ENCODE measurements at regions not wholly inside any gene's neighbourhood (a gene's known extent, or its start where the extent isn't known, plus 50 kb on each side); places are given as distances from the start of the nearest gene placed in this dataset.
A peak's percentile ranks its signal among the peaks of the same experiment; 100 is the strongest.
"Not testable (repeated sequence)": the region's sequence is repeated elsewhere in the genome, so short reads cannot be mapped to it uniquely, and the experiment has no call there.

- DNase-seq, result no peak
These were observed 209.8 kb downstream of the CSNK1G3 start for GRCh38 chr5:123721675-123722276.

GRCh38 chr5:123720955-123721354 is 209.0 kb downstream of the CSNK1G3 start:
- no peak for DNase-seq

- no peak for DNase-seq
These were observed 208.4 kb downstream of the CSNK1G3 start for GRCh38 chr5:123720339-123720738.

- DNase-seq, result no peak
These were observed 207.0 kb downstream of the CSNK1G3 start for GRCh38 chr5:123719004-123719403.

GRCh38 chr5:123718238-123718637 is 206.3 kb downstream of the CSNK1G3 start:
- no peak for DNase-seq

- no peak for DNase-seq
These were observed 205.2 kb downstream of the CSNK1G3 start for GRCh38 chr5:123717139-123717538.

GRCh38 chr5:123710031-123710430 is 198.1 kb downstream of the CSNK1G3 start:
- no peak for DNase-seq

GRCh38 chr5:123709422-123709821 is 197.4 kb downstream of the CSNK1G3 start:
- no peak for DNase-seq

- no peak for DNase-seq
These were observed 196.3 kb downstream of the CSNK1G3 start for GRCh38 chr5:123708074-123708806.

- no peak for DNase-seq
These were observed 194.6 kb downstream of the CSNK1G3 start for GRCh38 chr5:123706531-123706930.

GRCh38 chr5:123705741-123706140 is 193.8 kb downstream of the CSNK1G3 start:
- no peak for DNase-seq

- DNase-seq, result no peak
These were observed 189.7 kb downstream of the CSNK1G3 start for GRCh38 chr5:123701511-123702200.

- no peak for DNase-seq
These were observed 188.8 kb downstream of the CSNK1G3 start for GRCh38 chr5:123700624-123701287.

- DNase-seq, result no peak
These were observed 187.6 kb downstream of the CSNK1G3 start for GRCh38 chr5:123699571-123699970.

- DNase-seq, result not testable (repeated sequence)
These were observed 187.0 kb downstream of the CSNK1G3 start for GRCh38 chr5:123698937-123699336.

GRCh38 chr5:123696921-123697341 is 185.0 kb downstream of the CSNK1G3 start:
- DNase-seq, result no peak

GRCh38 chr5:123690821-123691220 is 178.8 kb downstream of the CSNK1G3 start:
- DNase-seq, result no peak

GRCh38 chr5:123681061-123681460 is 169.1 kb downstream of the CSNK1G3 start:
- no peak for DNase-seq

- DNase-seq, result no peak
These were observed 161.1 kb downstream of the CSNK1G3 start for GRCh38 chr5:123673107-123673506.

GRCh38 chr5:123671711-123672456 is 159.9 kb downstream of the CSNK1G3 start:
- DNase-seq, result no peak

GRCh38 chr5:123671042-123671441 is 159.1 kb downstream of the CSNK1G3 start:
- peak; percentile 1 for DNase-seq

All from NCI-H2081 treated with DMSO at 0.1 percent for 48 hours (cell line).